GM23338 (cell line): ENCODE measurements at regions not wholly inside any gene's neighbourhood (a gene's known extent, or its start where the extent isn't known, plus 50 kb on each side); places are given as distances from the start of the nearest gene placed in this dataset.

Experiments
- ATAC-seq: fragments of 200-7000 bp; cut with Tn5 transposase; 3 replicates; pipeline ENCODE4 v1.9.1; 2020
- DNase-seq: peaks from one replicate; pipeline ENCODE4 v3.0.0-alpha.2; 2015; ENCODE audit warnings: low spot score
- H2AFZ ChIP-seq: fragments of 200-600 bp; sonication (generic); 2 replicates; pipeline ENCODE4 v1.8.0; 2016; ENCODE audit warnings: antibody characterized with exemption, mild to moderate bottlenecking, moderate library complexity
- H3F3A ChIP-seq: fragments of 200-600 bp; sonication (generic); replicated peaks from 2 replicates; pipeline ENCODE4 v1.8.0; 2017; ENCODE audit warnings: antibody characterized with exemption, mixed run types, low read depth
- H3K27ac ChIP-seq: fragments of 200-600 bp; sonication (generic); 2 replicates; pipeline ENCODE4 v1.6.1; 2016; ENCODE audit warnings: low read depth
- H3K27me3 ChIP-seq: fragments of 200-600 bp; sonication (generic); 2 replicates; pipeline ENCODE4 v1.8.0; 2016; ENCODE audit warnings: mild to moderate bottlenecking, mixed run types, moderate library complexity; ENCODE audit not compliant: insufficient read depth
- H3K36me3 ChIP-seq: fragments of 200-600 bp; sonication (generic); 2 replicates; pipeline ENCODE4 v1.8.0; 2016; ENCODE audit warnings: mild to moderate bottlenecking; ENCODE audit not compliant: insufficient read depth
- H3K4me1 ChIP-seq: fragments of 200-600 bp; sonication (generic); 2 replicates; pipeline ENCODE4 v1.8.0; 2016; ENCODE audit warnings: mild to moderate bottlenecking, moderate library complexity; ENCODE audit not compliant: insufficient read depth
- H3K4me2 ChIP-seq: fragments of 200-600 bp; sonication (generic); 2 replicates; pipeline ENCODE4 v1.7.1; 2017; ENCODE audit warnings: mixed run types
- H3K4me3 ChIP-seq: fragments of 200-600 bp; sonication (generic); 2 replicates; pipeline ENCODE4 v1.6.1; 2016; ENCODE audit warnings: mixed run types
- H3K79me2 ChIP-seq: fragments of 200-600 bp; sonication (generic); replicated peaks from 2 replicates; pipeline ENCODE4 v1.8.0; 2017; ENCODE audit warnings: mild to moderate bottlenecking; ENCODE audit not compliant: insufficient read depth
- H3K9me2 ChIP-seq: fragments of 200-600 bp; sonication (generic); 2 replicates; pipeline ENCODE4 v1.8.0; 2017; ENCODE audit not compliant: insufficient read depth
- H4K20me1 ChIP-seq: fragments of 200-600 bp; sonication (generic); replicated peaks from 2 replicates; pipeline ENCODE4 v1.8.0; 2017; ENCODE audit warnings: mild to moderate bottlenecking; ENCODE audit not compliant: insufficient read depth
- H3K27ac Mint-ChIP-seq: 2 replicates; pipeline ENCODE4 v1.8.0; 2020; ENCODE audit warnings: inconsistent platforms, mild to moderate bottlenecking, moderate library complexity, mixed read lengths
- H3K27me3 Mint-ChIP-seq: 3 replicates; pipeline ENCODE4 v1.8.0; 2022; ENCODE audit warnings: low read depth, mild to moderate bottlenecking, moderate library complexity, mixed read lengths, inconsistent platforms; ENCODE audit not compliant: insufficient read depth, poor library complexity
- H3K36me3 Mint-ChIP-seq: 3 replicates; pipeline ENCODE4 v1.8.0; 2021; ENCODE audit warnings: low read depth, mild to moderate bottlenecking, inconsistent platforms, moderate library complexity, mixed read lengths
- H3K4me1 Mint-ChIP-seq: 3 replicates; pipeline ENCODE4 v1.8.0; 2020; ENCODE audit warnings: mild to moderate bottlenecking, inconsistent platforms, mixed read lengths
- H3K4me3 Mint-ChIP-seq: 3 replicates; pipeline ENCODE4 v1.8.0; 2021; ENCODE audit warnings: moderate library complexity, mild to moderate bottlenecking, inconsistent platforms, mixed read lengths
- H3K9me3 Mint-ChIP-seq: 3 replicates; pipeline ENCODE4 v1.8.0; 2020; ENCODE audit warnings: moderate library complexity, mild to moderate bottlenecking, inconsistent platforms, mixed read lengths
- CREB1 ChIP-seq: fragments of 250-450 bp; sonication (Bioruptor Pico); IDR thresholded peaks from 2 replicates; pipeline ENCODE4 v1.5.0; 2020; ENCODE audit warnings: low read depth, mild to moderate bottlenecking, moderate library complexity
- ETS1 ChIP-seq: IDR thresholded peaks from 2 replicates; pipeline ENCODE4 v1.6.1; 2016; ENCODE audit warnings: antibody characterized with exemption
- EZH2 ChIP-seq: fragments of 200-600 bp; sonication (generic); IDR thresholded peaks from one replicate; pipeline ENCODE4 v1.8.0; 2017; ENCODE audit warnings: antibody characterized with exemption, mild to moderate bottlenecking, low read depth; ENCODE audit not compliant: unreplicated experiment
- EZH2phosphoT487 ChIP-seq: fragments of 200-600 bp; sonication (generic); IDR thresholded peaks from one replicate; pipeline ENCODE4 v1.8.1; 2018; ENCODE audit warnings: antibody characterized with exemption; ENCODE audit not compliant: unreplicated experiment
- JUNB ChIP-seq: IDR thresholded peaks from one replicate; pipeline ENCODE4 v1.6.1; 2016; ENCODE audit warnings: antibody characterized with exemption; ENCODE audit not compliant: unreplicated experiment
- NANOG ChIP-seq: IDR thresholded peaks from 2 replicates; pipeline ENCODE4 v1.6.1; 2016; ENCODE audit warnings: antibody characterized with exemption, borderline replicate concordance
- POLR2AphosphoS5 ChIP-seq: IDR thresholded peaks from 2 replicates; pipeline ENCODE4 v1.6.1; 2016; ENCODE audit warnings: antibody characterized with exemption, low read depth
- ZNF114 ChIP-seq: fragments of 250-450 bp; sonication (Bioruptor Pico); IDR thresholded peaks from 2 replicates; pipeline ENCODE4 v1.5.0; 2020; ENCODE audit warnings: mild to moderate bottlenecking, moderate library complexity
- ZNF331 ChIP-seq: fragments of 250-450 bp; sonication (Bioruptor Pico); IDR thresholded peaks from 2 replicates; pipeline ENCODE4 v1.5.0; 2020; ENCODE audit warnings: low read depth, mild to moderate bottlenecking, moderate library complexity
- TF ChIP-seq, protein P1 (sequence below): IDR thresholded peaks from one replicate; pipeline ENCODE4 v1.6.1; 2018; ENCODE audit warnings: antibody characterized with exemption; ENCODE audit not compliant: unreplicated experiment
- TF ChIP-seq, protein P2 (sequence below), 2 experiments: fragments of 200-600 bp in 1 of 2; sonication (generic) in 1 of 2; conservative IDR thresholded peaks; 2 replicates each; pipeline versions ENCODE4 v1.5.1 to v1.6.1; 2016 to 2017; ENCODE audit warnings: antibody characterized with exemption in 2 of 2, low read depth in 2 of 2, mild to moderate bottlenecking in 2 of 2, moderate library complexity in 1 of 2

DNA sequence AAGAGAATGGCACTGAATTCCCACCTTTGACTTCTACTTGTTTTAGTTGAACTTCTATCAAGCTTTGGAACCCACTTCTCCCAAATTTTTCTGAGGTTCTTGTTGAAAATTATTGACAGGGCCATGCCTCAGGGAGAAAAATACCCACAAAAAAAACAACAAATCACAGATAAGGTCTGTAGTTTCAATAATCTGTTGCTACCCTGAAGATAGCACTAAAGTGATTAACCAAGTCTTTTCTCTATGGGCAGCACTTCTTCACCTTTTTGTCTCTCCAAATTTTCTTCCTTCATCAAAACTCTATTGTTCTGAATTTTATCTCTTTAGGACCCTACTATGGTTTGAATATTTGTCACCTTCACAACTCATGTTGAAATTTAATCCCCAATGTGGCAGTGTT lies 154.3 kb upstream of the FGF10 start:
- H3K4me3 ChIP-seq: no peak overlapping the region
- H3K9me2 ChIP-seq: no peaks in the 10 kb centered on the region
- H3K9me3 Mint-ChIP-seq: no peaks in the 10 kb centered on the region
- H3K27ac ChIP-seq: no peak overlapping the region
- H3F3A ChIP-seq: no peaks in the 10 kb centered on the region
- H3K4me2 ChIP-seq: no peak overlapping the region
- H3K36me3 ChIP-seq: no peaks in the 10 kb centered on the region
- no peak overlapping the region for H3K4me3 Mint-ChIP-seq
- DNase-seq: no peak
- H4K20me1 ChIP-seq: no peaks in the 10 kb centered on the region
- no peak for TF ChIP-seq NANOG
- TF ChIP-seq ZNF331 (CRISPR knock-in tag): no peak
- TF ChIP-seq, protein P1, sequence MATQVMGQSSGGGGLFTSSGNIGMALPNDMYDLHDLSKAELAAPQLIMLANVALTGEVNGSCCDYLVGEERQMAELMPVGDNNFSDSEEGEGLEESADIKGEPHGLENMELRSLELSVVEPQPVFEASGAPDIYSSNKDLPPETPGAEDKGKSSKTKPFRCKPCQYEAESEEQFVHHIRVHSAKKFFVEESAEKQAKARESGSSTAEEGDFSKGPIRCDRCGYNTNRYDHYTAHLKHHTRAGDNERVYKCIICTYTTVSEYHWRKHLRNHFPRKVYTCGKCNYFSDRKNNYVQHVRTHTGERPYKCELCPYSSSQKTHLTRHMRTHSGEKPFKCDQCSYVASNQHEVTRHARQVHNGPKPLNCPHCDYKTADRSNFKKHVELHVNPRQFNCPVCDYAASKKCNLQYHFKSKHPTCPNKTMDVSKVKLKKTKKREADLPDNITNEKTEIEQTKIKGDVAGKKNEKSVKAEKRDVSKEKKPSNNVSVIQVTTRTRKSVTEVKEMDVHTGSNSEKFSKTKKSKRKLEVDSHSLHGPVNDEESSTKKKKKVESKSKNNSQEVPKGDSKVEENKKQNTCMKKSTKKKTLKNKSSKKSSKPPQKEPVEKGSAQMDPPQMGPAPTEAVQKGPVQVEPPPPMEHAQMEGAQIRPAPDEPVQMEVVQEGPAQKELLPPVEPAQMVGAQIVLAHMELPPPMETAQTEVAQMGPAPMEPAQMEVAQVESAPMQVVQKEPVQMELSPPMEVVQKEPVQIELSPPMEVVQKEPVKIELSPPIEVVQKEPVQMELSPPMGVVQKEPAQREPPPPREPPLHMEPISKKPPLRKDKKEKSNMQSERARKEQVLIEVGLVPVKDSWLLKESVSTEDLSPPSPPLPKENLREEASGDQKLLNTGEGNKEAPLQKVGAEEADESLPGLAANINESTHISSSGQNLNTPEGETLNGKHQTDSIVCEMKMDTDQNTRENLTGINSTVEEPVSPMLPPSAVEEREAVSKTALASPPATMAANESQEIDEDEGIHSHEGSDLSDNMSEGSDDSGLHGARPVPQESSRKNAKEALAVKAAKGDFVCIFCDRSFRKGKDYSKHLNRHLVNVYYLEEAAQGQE: no peak
- TF ChIP-seq EZH2phosphoT487: no peak
- TF ChIP-seq, protein P2, sequence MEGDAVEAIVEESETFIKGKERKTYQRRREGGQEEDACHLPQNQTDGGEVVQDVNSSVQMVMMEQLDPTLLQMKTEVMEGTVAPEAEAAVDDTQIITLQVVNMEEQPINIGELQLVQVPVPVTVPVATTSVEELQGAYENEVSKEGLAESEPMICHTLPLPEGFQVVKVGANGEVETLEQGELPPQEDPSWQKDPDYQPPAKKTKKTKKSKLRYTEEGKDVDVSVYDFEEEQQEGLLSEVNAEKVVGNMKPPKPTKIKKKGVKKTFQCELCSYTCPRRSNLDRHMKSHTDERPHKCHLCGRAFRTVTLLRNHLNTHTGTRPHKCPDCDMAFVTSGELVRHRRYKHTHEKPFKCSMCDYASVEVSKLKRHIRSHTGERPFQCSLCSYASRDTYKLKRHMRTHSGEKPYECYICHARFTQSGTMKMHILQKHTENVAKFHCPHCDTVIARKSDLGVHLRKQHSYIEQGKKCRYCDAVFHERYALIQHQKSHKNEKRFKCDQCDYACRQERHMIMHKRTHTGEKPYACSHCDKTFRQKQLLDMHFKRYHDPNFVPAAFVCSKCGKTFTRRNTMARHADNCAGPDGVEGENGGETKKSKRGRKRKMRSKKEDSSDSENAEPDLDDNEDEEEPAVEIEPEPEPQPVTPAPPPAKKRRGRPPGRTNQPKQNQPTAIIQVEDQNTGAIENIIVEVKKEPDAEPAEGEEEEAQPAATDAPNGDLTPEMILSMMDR (conservative IDR thresholded peaks at IDR 0.05; ENCODE audit: low read depth in 2 of 2): no peak
- TF ChIP-seq ETS1: no peak
- no peak for TF ChIP-seq JUNB
- TF ChIP-seq ZNF114 (CRISPR knock-in tag): no peak
- no peaks in the 10 kb centered on the region for H3K4me1 ChIP-seq
- no peak overlapping the region for H2AFZ ChIP-seq
- H3K27me3 ChIP-seq: no peaks in the 10 kb centered on the region
- no peaks in the 10 kb centered on the region for H3K36me3 Mint-ChIP-seq
- H3K27ac Mint-ChIP-seq: no peak overlapping the region
- no peaks in the 10 kb centered on the region for H3K79me2 ChIP-seq
- H3K27me3 Mint-ChIP-seq: no peaks in the 10 kb centered on the region
- no peak for ATAC-seq
- no peaks in the 10 kb centered on the region for H3K4me1 Mint-ChIP-seq

DNA sequence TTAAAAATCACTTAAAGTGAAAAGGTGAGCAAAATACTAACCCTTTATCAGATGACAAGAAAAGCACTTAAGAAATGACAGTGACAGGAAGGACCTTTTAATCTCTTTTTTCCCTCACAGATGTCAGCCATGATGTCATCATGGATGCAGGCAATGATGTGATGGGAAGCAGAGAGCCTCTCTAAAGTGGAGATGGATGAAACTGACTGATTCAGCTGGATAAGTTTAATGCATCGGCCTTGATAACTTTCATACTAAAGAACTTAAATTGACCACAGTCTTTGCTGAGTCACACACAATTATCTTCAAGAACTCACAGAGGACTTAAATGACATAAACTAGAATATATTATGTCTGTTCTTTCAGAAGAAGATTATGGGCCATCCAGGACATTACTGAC lies 153.2 kb upstream of the FGF10 start:
- DNase-seq (no peak), ATAC-seq (no peak)
- Mint-ChIP-seq H3K4me1 (no peaks in the 10 kb centered on the region), H3K36me3 (no peaks in the 10 kb centered on the region), H3K4me3 (no peak overlapping the region), H3K27me3 (no peaks in the 10 kb centered on the region), H3K9me3 (no peaks in the 10 kb centered on the region), H3K27ac (no peak overlapping the region)
- H3K4me3 ChIP-seq: no peak overlapping the region
- no peak overlapping the region for H3K4me2 ChIP-seq
- no peaks in the 10 kb centered on the region for H4K20me1 ChIP-seq
- H3K36me3 ChIP-seq: no peaks in the 10 kb centered on the region
- H3K27me3 ChIP-seq: no peaks in the 10 kb centered on the region
- no peaks in the 10 kb centered on the region for H3F3A ChIP-seq
- no peak overlapping the region for H3K27ac ChIP-seq
- H3K79me2 ChIP-seq: no peaks in the 10 kb centered on the region
- H2AFZ ChIP-seq: no peak overlapping the region
- H3K4me1 ChIP-seq: no peaks in the 10 kb centered on the region
- no peaks in the 10 kb centered on the region for H3K9me2 ChIP-seq
- TF ChIP-seq EZH2phosphoT487 (no peak), ZNF114 (CRISPR knock-in tag) (no peak), EZH2 (no peak), NANOG (no peak), POLR2AphosphoS5 (no peak), CREB1 (CRISPR knock-in tag) (no peak)
